ENCODE measurements at regions not wholly inside any gene's neighbourhood (a gene's known extent, or its start where the extent isn't known, plus 50 kb on each side); places are given as distances from the start of the nearest gene placed in this dataset.
A peak's percentile ranks its signal among the peaks of the same experiment; 100 is the strongest.
"Not testable (repeated sequence)": the region's sequence is repeated elsewhere in the genome, so short reads cannot be mapped to it uniquely, and the experiment has no call there.

DNA sequence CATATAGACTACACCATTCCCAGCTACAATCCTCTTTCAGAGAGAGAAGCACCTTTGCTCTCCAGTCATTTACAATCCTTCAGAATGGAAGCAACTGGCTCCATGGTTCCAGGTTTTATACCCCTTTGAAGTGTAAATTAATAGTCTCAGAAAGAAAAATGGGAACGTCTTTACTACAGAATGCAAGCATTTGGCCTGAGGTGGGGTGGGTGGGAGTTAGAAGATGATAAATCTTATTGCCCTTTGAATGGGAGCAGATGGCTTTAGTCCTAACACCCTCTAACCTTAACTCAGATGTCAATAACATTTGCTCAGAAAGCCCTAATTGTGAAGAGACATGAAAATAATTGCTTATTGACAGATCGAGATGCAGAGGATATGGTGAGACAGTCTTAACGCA lies 84.2 kb upstream of the KCNMA1 start:
- peaks cover 11% of the 10 kb centered on the region for H3K4me1 ChIP-seq (ENCODE audit: insufficient read depth, poor library complexity, severe bottlenecking)
- DNase-seq (ENCODE audit: low spot score): no peak
- no peak for ATAC-seq (ENCODE audit: low read depth)
- TF ChIP-seq, protein P1, sequence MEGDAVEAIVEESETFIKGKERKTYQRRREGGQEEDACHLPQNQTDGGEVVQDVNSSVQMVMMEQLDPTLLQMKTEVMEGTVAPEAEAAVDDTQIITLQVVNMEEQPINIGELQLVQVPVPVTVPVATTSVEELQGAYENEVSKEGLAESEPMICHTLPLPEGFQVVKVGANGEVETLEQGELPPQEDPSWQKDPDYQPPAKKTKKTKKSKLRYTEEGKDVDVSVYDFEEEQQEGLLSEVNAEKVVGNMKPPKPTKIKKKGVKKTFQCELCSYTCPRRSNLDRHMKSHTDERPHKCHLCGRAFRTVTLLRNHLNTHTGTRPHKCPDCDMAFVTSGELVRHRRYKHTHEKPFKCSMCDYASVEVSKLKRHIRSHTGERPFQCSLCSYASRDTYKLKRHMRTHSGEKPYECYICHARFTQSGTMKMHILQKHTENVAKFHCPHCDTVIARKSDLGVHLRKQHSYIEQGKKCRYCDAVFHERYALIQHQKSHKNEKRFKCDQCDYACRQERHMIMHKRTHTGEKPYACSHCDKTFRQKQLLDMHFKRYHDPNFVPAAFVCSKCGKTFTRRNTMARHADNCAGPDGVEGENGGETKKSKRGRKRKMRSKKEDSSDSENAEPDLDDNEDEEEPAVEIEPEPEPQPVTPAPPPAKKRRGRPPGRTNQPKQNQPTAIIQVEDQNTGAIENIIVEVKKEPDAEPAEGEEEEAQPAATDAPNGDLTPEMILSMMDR (IDR thresholded peaks at IDR 0.05; ENCODE audit: poor library complexity, severe bottlenecking): no peak
- H3K9me3 ChIP-seq (ENCODE audit: severe bottlenecking): no peaks in the 10 kb centered on the region
- no peaks in the 10 kb centered on the region for H3K27me3 ChIP-seq (ENCODE audit: insufficient read depth, poor library complexity, severe bottlenecking)
- no peak overlapping the region for H3K4me3 ChIP-seq (ENCODE audit: severe bottlenecking)
- H3K36me3 ChIP-seq (ENCODE audit: low read depth): no peaks in the 10 kb centered on the region
- H3K27ac ChIP-seq (ENCODE audit: poor library complexity, severe bottlenecking): no peak overlapping the region

DNA sequence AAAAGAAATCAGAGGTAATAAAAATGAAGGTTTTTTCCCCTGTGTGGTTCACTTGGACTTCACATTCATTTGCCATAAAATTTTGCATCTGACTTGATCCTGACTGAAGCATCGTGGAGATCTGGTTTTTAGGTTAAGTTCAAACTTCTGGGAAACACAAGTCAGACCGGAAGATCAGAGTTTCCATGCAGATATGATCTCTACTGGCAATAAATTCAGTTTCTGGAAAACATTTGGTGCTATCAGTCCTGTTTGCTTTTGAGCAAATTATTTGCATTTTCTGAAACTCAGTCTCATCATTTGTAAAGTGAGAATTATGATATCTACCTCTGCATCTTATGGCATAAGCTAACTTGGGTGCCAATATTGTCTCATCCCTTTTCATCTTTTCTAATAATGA lies 81.3 kb upstream of the KCNMA1 start:
- no peak for DNase-seq (ENCODE audit: low spot score)
- no peaks in the 10 kb centered on the region for H3K27me3 ChIP-seq (ENCODE audit: insufficient read depth, poor library complexity, severe bottlenecking)
- no peak for ATAC-seq (ENCODE audit: low read depth)

DNA sequence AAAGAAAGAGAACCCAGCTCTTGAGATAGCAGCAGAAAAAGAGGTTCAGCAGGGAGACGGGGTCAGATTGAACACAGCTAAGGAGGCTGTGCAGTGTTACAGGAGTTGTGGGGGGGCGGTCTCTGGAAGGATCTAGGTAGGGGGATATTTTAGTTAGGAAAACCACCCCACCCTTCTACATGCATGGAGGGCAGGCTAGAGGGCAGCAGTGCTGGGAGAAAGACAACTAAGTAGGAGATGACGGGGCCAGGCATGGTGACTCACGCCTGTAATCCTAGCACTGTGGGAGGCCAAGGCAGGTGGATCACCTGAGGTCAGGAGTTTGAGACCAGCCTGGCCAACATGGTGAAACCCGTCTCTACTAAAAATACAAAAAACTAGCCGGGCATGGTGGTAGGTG lies 80.7 kb upstream of the KCNMA1 start:
- DNase-seq (ENCODE audit: low spot score); H3K36me3 ChIP-seq (ENCODE audit: low read depth); H3K4me1 ChIP-seq (ENCODE audit: insufficient read depth, poor library complexity, severe bottlenecking); H3K9me3 ChIP-seq (ENCODE audit: severe bottlenecking); H3K4me3 ChIP-seq (ENCODE audit: severe bottlenecking); H3K27me3 ChIP-seq (ENCODE audit: insufficient read depth, poor library complexity, severe bottlenecking); H3K27ac ChIP-seq (ENCODE audit: poor library complexity, severe bottlenecking): not testable (repeated sequence)
- ATAC-seq (ENCODE audit: low read depth): 0 out of 3 replicates have a peak, but pooled peaks have one; percentile 38

More for the DNA sequence above, 81.3 kb upstream of the KCNMA1 start:
- no peaks in the 10 kb centered on the region for H3K9me3 ChIP-seq (ENCODE audit: severe bottlenecking)
- peaks cover 11% of the 10 kb centered on the region for H3K4me1 ChIP-seq (ENCODE audit: insufficient read depth, poor library complexity, severe bottlenecking)
- TF ChIP-seq, protein P1 (IDR thresholded peaks at IDR 0.05; ENCODE audit: poor library complexity, severe bottlenecking): no peak
- H3K4me3 ChIP-seq (ENCODE audit: severe bottlenecking): no peak overlapping the region
- no peaks in the 10 kb centered on the region for H3K36me3 ChIP-seq (ENCODE audit: low read depth)
- no peak overlapping the region for H3K27ac ChIP-seq (ENCODE audit: poor library complexity, severe bottlenecking)

DNA sequence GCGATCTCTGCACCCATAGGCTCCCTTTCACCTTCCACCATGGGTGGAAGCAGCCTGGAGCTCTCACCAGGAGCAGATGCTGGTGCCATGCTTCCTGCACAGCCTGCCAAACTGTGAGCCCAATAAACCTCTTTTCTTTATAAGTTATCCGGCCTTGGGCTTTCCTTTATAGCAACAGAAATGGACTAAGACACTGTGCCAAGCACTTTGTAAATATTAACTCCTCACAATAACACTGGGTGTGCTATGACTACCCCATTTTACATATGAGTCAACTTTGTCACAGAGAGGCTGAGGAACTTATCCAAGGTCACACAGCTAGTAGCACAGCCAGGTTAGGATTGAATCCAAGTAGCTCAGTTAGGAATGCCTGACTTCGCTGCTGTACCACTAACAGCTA lies 79.7 kb upstream of the KCNMA1 start:
- Histone ChIP-seq H3K36me3 (ENCODE audit: low read depth) (no peaks in the 10 kb centered on the region), H3K4me3 (ENCODE audit: severe bottlenecking) (no peak overlapping the region), H3K27me3 (ENCODE audit: insufficient read depth, poor library complexity, severe bottlenecking) (no peaks in the 10 kb centered on the region), H3K4me1 (ENCODE audit: insufficient read depth, poor library complexity, severe bottlenecking) (no peaks in the 10 kb centered on the region), H3K9me3 (ENCODE audit: severe bottlenecking) (no peaks in the 10 kb centered on the region), H3K27ac (ENCODE audit: poor library complexity, severe bottlenecking) (no peak overlapping the region)
- no peak for DNase-seq (ENCODE audit: low spot score)
- ATAC-seq (ENCODE audit: low read depth): no peak
- TF ChIP-seq, protein P1 (IDR thresholded peaks at IDR 0.05; ENCODE audit: poor library complexity, severe bottlenecking): no peak

DNA sequence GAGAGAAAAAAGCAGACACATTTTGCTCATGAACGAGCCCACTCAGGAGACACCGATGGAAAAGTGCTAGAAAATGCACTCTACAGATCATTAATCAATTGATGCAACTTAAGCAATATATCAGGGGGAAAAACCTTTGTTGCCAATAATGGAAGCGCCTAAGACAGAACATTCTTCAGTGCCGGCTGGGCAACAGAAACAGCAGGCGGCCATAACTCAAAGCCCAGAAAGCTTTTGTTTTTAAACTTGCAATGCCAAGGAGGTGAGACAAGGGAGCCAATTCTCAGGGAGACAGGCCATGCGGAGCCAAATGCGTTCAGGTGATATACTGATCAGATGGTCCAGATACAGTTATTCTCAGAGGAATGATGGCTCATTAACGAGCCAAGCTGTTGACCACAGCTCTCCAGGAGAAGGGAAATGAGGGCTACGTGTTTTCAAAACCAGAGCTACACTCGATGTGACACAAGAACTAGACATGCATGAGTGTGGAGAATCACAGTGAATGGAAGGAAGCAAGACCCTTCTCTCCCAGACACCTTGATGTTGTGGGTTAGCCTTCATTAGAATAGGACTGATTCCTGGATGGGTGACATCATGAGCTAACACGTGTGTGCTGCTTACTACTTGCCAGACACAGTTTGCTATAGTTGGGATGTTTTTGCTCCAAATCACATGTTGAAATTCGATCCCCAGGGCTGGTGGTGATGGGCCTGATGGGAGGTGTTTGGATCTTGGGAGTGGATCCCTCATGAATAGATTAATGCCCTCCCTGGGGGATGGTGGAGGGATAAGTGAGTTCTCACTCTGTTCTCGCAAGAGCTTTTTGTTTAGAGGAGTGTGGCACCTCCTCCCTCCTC lies 79.1 kb upstream of the KCNMA1 start:
- Histone ChIP-seq H3K4me3 (ENCODE audit: severe bottlenecking) (no peak overlapping the region), H3K9me3 (ENCODE audit: severe bottlenecking) (no peaks in the 10 kb centered on the region), H3K4me1 (ENCODE audit: insufficient read depth, poor library complexity, severe bottlenecking) (no peaks in the 10 kb centered on the region), H3K36me3 (ENCODE audit: low read depth) (no peaks in the 10 kb centered on the region), H3K27me3 (ENCODE audit: insufficient read depth, poor library complexity, severe bottlenecking) (no peaks in the 10 kb centered on the region), H3K27ac (ENCODE audit: poor library complexity, severe bottlenecking) (no peak overlapping the region)
- ATAC-seq (ENCODE audit: low read depth) (no peak), DNase-seq (ENCODE audit: low spot score) (no peak)
- TF ChIP-seq, protein P1 (IDR thresholded peaks at IDR 0.05; ENCODE audit: poor library complexity, severe bottlenecking): no peak
